Breast epithelium (tissue), 4 donors: ENCODE measurements at regions not wholly inside any gene's neighbourhood (a gene's known extent, or its start where the extent isn't known, plus 50 kb on each side); places are given as distances from the start of the nearest gene placed in this dataset.
"Not testable (repeated sequence)": the region's sequence is repeated elsewhere in the genome, so short reads cannot be mapped to it uniquely, and the experiment has no call there.

Experiments used
- DNase-seq, 2 donors: peaks; one replicate each; pipeline ENCODE4 v3.0.0-alpha.2; 2019; ENCODE audit warnings: low spot score in 2 of 2
- H3K27ac ChIP-seq, 2 donors: fragments of 200-600 bp; sonication (generic) in 1 of 2; one replicate each; pipeline ENCODE4 v1.5.1; 2016 to 2019; ENCODE audit warnings: mild to moderate bottlenecking in 1 of 2
- H3K27me3 ChIP-seq, 2 donors: fragments of 200-600 bp; sonication (generic) in 1 of 2; one replicate each; pipeline versions ENCODE4 v1.5.1 to v1.6.0; 2017 to 2019; ENCODE audit warnings: control low read depth in 1 of 2, mild to moderate bottlenecking in 1 of 2
- H3K36me3 ChIP-seq: fragments of 200-600 bp; one replicate; pipeline ENCODE4 v1.5.1; 2019
- H3K4me1 ChIP-seq, 2 donors: fragments of 200-600 bp; sonication (generic); one replicate each; pipeline ENCODE4 v1.5.1; 2016 to 2019; ENCODE audit warnings: control low read depth in 1 of 2
- H3K4me3 ChIP-seq, 3 donors: fragments of 200-600 bp; sonication (generic); 1 replicate in 2 of 3; 2 replicates in 1 of 3; pipeline ENCODE4 v1.5.1; 2016 to 2019; ENCODE audit warnings: mild to moderate bottlenecking in 3 of 3, moderate library complexity in 2 of 3
- H3K9me3 ChIP-seq, 2 donors: fragments of 200-600 bp; sonication (generic) in 1 of 2; one replicate each; pipeline ENCODE4 v1.5.1; 2016 to 2019; ENCODE audit warnings: control low read depth in 1 of 2
- POLR2A ChIP-seq: fragments of 450-650 bp; IDR thresholded peaks from one replicate; pipeline ENCODE4 v1.6.1; 2016; ENCODE audit warnings: antibody characterized with exemption, mild to moderate bottlenecking, moderate library complexity
- POLR2AphosphoS5 ChIP-seq, 3 donors: sonication (generic); formaldehyde crosslinking; IDR thresholded peaks; one replicate each; pipeline ENCODE4 v1.6.1; 2017; ENCODE audit warnings: antibody characterized with exemption in 3 of 3
- intact Hi-C: fragments of 100-400 bp; cut with DNase I; formaldehyde crosslinking; loops from one replicate; pipeline ENCODE4 v1.15.1; 2023; ENCODE audit warnings: low total_unique reads
- TF ChIP-seq, protein P1 (sequence below), 3 donors: fragments of 450-650 bp; IDR thresholded peaks; one replicate each; pipeline ENCODE4 v1.5.1; 2016 to 2017; ENCODE audit warnings: antibody characterized with exemption in 3 of 3, mild to moderate bottlenecking in 3 of 3, moderate library complexity in 3 of 3

DNA sequence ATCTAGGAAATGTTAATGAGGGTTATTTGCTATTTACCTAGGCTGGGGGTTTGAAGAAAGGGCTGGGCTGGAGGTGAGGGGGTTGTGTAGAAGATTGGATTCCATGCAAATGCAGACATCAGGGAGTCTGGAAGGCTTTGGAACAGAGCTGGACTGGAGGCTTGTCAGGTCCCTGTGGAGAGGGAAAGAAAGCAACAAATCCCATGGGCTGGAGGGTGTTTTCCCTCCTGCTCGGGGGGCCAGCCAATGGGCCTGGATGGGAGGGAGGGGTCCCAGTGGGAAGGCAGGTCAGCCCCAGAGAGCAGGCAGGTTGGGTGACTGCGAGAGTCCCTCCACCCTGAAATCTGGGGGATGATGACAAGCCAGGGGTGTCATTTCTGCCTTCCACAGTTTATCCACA is 431.8 kb downstream of the RPS24 start:
- no peak overlapping the region for H3K27ac ChIP-seq
- TF ChIP-seq POLR2AphosphoS5 (IDR thresholded peaks at IDR 0.05) (no peak), POLR2A (no peak)
- TF ChIP-seq, protein P1, sequence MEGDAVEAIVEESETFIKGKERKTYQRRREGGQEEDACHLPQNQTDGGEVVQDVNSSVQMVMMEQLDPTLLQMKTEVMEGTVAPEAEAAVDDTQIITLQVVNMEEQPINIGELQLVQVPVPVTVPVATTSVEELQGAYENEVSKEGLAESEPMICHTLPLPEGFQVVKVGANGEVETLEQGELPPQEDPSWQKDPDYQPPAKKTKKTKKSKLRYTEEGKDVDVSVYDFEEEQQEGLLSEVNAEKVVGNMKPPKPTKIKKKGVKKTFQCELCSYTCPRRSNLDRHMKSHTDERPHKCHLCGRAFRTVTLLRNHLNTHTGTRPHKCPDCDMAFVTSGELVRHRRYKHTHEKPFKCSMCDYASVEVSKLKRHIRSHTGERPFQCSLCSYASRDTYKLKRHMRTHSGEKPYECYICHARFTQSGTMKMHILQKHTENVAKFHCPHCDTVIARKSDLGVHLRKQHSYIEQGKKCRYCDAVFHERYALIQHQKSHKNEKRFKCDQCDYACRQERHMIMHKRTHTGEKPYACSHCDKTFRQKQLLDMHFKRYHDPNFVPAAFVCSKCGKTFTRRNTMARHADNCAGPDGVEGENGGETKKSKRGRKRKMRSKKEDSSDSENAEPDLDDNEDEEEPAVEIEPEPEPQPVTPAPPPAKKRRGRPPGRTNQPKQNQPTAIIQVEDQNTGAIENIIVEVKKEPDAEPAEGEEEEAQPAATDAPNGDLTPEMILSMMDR (IDR thresholded peaks at IDR 0.05), result no peak
- H3K4me1 ChIP-seq, result no peaks in the 10 kb centered on the region
- no peak for DNase-seq
- no peak overlapping the region for H3K4me3 ChIP-seq
- no peaks in the 10 kb centered on the region for H3K36me3 ChIP-seq
- no peaks in the 10 kb centered on the region for H3K9me3 ChIP-seq
- no peaks in the 10 kb centered on the region for H3K27me3 ChIP-seq
- intact Hi-C loops, result no loop called here

DNA sequence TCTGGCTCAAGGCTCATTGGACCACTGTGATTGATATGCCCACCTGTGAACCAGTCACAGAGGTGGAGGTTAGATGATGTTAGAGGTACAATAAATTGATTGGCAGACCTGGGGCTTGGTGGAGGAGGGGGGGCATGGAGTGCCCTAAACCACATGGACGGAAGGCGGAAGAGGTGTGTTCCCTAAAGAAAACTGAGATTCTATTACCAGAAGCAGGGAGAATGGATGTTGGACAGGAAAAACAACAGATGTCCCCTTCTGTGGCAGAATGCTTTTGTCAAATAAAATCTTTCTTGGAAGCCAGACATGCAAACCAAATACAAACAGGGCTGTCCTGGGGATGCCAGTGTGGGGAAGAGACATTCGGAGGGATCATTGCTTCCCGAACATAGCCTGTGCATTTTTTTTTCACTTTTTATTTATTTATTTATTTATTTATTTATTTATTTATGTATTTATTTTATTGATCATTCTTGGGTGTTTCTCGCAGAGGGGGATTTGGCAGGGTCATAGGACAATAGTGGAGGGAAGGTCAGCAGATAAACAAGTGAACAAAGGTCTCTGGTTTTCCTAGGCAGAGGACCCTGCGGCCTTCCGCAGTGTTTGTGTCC is 433.9 kb downstream of the RPS24 start:
- no peaks in the 10 kb centered on the region for H3K27me3 ChIP-seq
- H3K4me3 ChIP-seq, result no peak overlapping the region
- H3K9me3 ChIP-seq, result no peaks in the 10 kb centered on the region
- DNase-seq, result no peak
- H3K36me3 ChIP-seq, result no peaks in the 10 kb centered on the region
- intact Hi-C loops, result no loop called here
- TF ChIP-seq, protein P1 (IDR thresholded peaks at IDR 0.05), result no peak
- TF ChIP-seq POLR2AphosphoS5 (IDR thresholded peaks at IDR 0.05) (no peak), POLR2A (no peak)
- H3K4me1 ChIP-seq, result no peaks in the 10 kb centered on the region
- H3K27ac ChIP-seq, result no peak overlapping the region

DNA sequence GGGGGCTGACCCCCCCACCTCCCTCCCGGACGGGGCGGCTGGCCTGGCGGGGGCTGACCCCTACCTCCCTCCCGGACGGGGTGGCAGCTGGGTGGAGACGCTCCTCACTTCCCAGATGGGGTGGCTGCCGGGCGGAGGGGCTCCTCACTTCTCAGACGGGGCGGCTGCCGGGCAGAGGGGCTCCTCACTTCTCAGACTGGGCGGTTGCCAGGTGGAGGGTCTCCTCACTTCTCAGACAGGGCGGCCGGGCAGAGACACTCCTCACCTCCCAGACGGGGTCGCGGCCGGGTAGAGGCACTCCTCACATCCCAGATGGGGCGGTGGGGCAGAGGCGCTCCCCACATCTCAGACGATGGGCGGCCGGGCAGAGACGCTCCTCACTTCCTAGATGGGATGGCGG is 435.1 kb downstream of the RPS24 start:
- DNase-seq, H3K9me3 ChIP-seq, H3K4me3 ChIP-seq, intact Hi-C loops, H3K36me3 ChIP-seq, H3K4me1 ChIP-seq, H3K27me3 ChIP-seq, H3K27ac ChIP-seq: not testable (repeated sequence)

DNA sequence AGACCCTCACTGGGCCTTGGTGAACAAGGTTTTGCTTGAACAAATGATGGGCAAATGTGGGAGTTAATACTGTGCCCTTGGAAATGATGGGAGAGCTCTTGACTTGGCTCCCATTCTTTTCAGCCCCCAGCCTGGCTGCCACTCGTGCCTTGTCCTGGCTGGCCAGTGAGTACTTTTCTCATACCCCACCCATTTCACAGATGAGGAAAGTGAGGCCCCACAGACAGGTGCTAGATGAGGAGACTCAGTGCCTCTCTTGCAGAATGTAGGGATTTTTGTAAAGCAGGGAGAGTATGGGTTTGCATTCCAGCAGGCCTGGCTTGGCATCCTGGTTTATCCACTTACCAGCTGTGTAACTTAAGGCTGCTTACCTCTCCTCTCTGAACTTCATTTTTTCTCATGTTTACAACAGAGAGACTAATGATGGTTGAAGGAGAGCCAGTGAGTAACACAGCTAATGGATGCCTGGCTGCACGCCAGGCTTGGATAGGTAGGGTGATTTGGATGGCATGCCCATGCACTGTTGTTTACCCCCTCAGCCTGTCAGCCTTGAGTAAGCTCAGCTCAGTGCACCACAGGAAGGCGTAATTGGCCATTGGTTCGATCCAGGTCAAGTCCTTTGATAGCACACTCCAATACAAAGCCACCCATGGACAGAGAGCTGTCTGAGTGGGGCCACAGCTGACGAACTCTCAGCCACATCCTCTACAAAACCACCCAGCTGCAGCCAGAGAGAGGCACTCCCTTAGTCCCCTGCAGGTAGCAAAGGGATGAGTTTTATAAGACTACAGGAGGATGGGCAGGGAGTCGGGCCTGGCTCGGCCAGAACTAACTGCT is 436.8 kb downstream of the RPS24 start:
- no peaks in the 10 kb centered on the region for H3K9me3 ChIP-seq
- no peak for DNase-seq

DNA sequence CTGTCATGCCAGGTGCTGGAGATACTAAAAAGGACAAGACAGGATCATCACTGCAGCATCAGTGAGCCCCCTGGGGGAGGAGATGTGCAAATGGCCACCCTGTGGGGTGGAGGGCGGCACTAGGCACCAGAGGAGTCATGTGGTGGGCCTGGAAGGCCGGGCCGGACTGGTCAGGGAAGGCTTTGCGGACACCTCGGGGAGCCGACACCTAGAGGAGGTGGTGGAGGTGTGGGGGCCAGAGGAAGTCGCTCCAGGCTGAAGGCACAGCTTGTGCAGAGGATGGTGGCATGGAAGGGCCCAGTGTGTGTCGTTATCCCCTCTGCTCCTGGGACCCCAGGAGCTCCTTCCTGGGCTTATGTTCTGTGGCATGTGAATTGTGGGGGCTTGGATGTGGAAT is 437.7 kb downstream of the RPS24 start:
- no peaks in the 10 kb centered on the region for H3K4me1 ChIP-seq
- no peak for DNase-seq
- no peaks in the 10 kb centered on the region for H3K36me3 ChIP-seq
- no peak for TF ChIP-seq POLR2AphosphoS5 (IDR thresholded peaks at IDR 0.05)
- TF ChIP-seq POLR2A, result no peak
- TF ChIP-seq, protein P1 (IDR thresholded peaks at IDR 0.05), result no peak
- intact Hi-C loops, result loop anchor here (1.0 kb wide), 1 partner anchor 13 kb away; no protein-coding TSS in a partner anchor
- H3K27me3 ChIP-seq, result no peaks in the 10 kb centered on the region
- H3K4me3 ChIP-seq, result no peak overlapping the region
- H3K27ac ChIP-seq, result no peak overlapping the region
- no peaks in the 10 kb centered on the region for H3K9me3 ChIP-seq

More for the DNA sequence above, 436.8 kb downstream of the RPS24 start:
- no peaks in the 10 kb centered on the region for H3K36me3 ChIP-seq
- no peak overlapping the region for H3K27ac ChIP-seq
- H3K4me1 ChIP-seq, result no peaks in the 10 kb centered on the region
- intact Hi-C loops, result loop anchor here (1.0 kb wide), 1 partner anchor 12 kb away; no protein-coding TSS in a partner anchor
- TF ChIP-seq POLR2A (no peak), POLR2AphosphoS5 (IDR thresholded peaks at IDR 0.05) (no peak)
- TF ChIP-seq, protein P1 (IDR thresholded peaks at IDR 0.05), result no peak
- H3K4me3 ChIP-seq, result no peak overlapping the region
- H3K27me3 ChIP-seq, result no peaks in the 10 kb centered on the region
